GM12878 (cell line): ENCODE measurements at regions not wholly inside any gene's neighbourhood (a gene's known extent, or its start where the extent isn't known, plus 50 kb on each side); places are given as distances from the start of the nearest gene placed in this dataset.

Source experiments
- ATAC-seq: fragments of 200-7000 bp; cut with Tn5 transposase; 3 replicates; pipeline ENCODE4 v1.9.1; 2020; ENCODE audit warnings: mild to moderate bottlenecking, moderate library complexity
- BruUV-seq: library from RNA; stranded (reverse); fragments of 400-500 nt; replicated peaks from 2 replicates; lab custom pipeline; 2021; lab: Mats Ljungman, UMichigan
- CTCF ChIA-PET: fragments of 300-600 bp; sonication (Branson Sonifier 250); formaldehyde crosslinking; extraction: SDS; loops from one replicate; lab custom pipeline; 2021; ENCODE audit warnings: inconsistent platforms; lab: Yijun Ruan, JAX
- POLR2A ChIA-PET: fragments of 350-600 bp; formaldehyde crosslinking; extraction: SDS; loops from one replicate; lab custom pipeline; 2021; ENCODE audit warnings: inconsistent platforms; lab: Charles Lee
- RAD21 ChIA-PET: fragments of 300-600 bp; sonication (Branson Sonifier 250); formaldehyde crosslinking; loops from one replicate; lab custom pipeline; 2023; ENCODE audit warnings: antibody characterized with exemption; ENCODE audit not compliant: unreplicated experiment; lab: Charles Lee
- SMC1A ChIA-PET: fragments of 300-600 bp; sonication (Branson Sonifier 250); formaldehyde crosslinking; loops from one replicate; lab custom pipeline; 2023; ENCODE audit not compliant: unreplicated experiment, uncharacterized antibody; lab: Charles Lee
- DNase-seq: peaks from one replicate; pipeline ENCODE4 v3.0.0-alpha.2; 2011; ENCODE audit warnings: low read depth, low spot score
- FAIRE-seq: peaks from 3 replicates; lab custom pipeline; 2011; peaks lifted over from hg19 to GRCh38; lab: Jason Lieb, UNC
- H2AFZ ChIP-seq: 2 replicates; pipeline ENCODE4 v1.6.0; 2011; ENCODE audit warnings: low read depth, low read length, control low read depth; ENCODE audit not compliant: control insufficient read depth
- H3K27ac ChIP-seq: 2 replicates; pipeline ENCODE4 v1.5.1; 2011; ENCODE audit warnings: control low read depth; ENCODE audit not compliant: control insufficient read depth, insufficient read depth
- H3K27me3 ChIP-seq, 2 experiments: replicated peaks in 1 of 2; 2 replicates each; pipeline versions ENCODE4 v1.6.0 to v1.6.1; 2011; ENCODE audit warnings: low read length in 1 of 2; ENCODE audit not compliant: control insufficient read depth in 2 of 2, insufficient read depth in 2 of 2
- H3K36me3 ChIP-seq, 2 experiments: 2 replicates each; pipeline ENCODE4 v1.5.1; 2011; ENCODE audit warnings: low read length in 1 of 2; ENCODE audit not compliant: control insufficient read depth in 2 of 2, insufficient read depth in 2 of 2
- H3K4me1 ChIP-seq: 2 replicates; pipeline ENCODE4 v1.6.1; 2011; ENCODE audit warnings: mild to moderate bottlenecking, low read length, moderate library complexity, mixed read lengths; ENCODE audit not compliant: control insufficient read depth, insufficient read depth
- H3K4me2 ChIP-seq: 2 replicates; pipeline ENCODE4 v1.6.0; 2011; ENCODE audit warnings: control low read depth; ENCODE audit not compliant: control insufficient read depth, insufficient read depth
- H3K4me3 ChIP-seq: fragments of 200-600 bp; sonication (generic); 2 replicates; pipeline ENCODE4 v1.5.1; 2016
- H3K79me2 ChIP-seq: 2 replicates; pipeline ENCODE4 v1.6.0; 2011; ENCODE audit warnings: low read length; ENCODE audit not compliant: control insufficient read depth, insufficient read depth
- H3K9ac ChIP-seq: 2 replicates; pipeline ENCODE4 v1.8.0; 2011; ENCODE audit warnings: low read length, control low read depth, mixed read lengths; ENCODE audit not compliant: control insufficient read depth, insufficient read depth
- H3K9me3 ChIP-seq: replicated peaks from 3 replicates; pipeline ENCODE4 v1.5.1; 2011; ENCODE audit warnings: mild to moderate bottlenecking, low read length; ENCODE audit not compliant: control insufficient read depth, insufficient read depth
- H4K20me1 ChIP-seq: 2 replicates; pipeline ENCODE4 v1.6.0; 2011; ENCODE audit not compliant: control insufficient read depth, insufficient read depth
- EP300 ChIP-seq, 2 experiments: fragments of 150-350 bp in 1 of 2; IDR thresholded peaks; 2 replicates each; pipeline ENCODE4 v1.6.1; 2011 to 2012; ENCODE audit warnings: low read depth in 2 of 2, low read length in 2 of 2, borderline replicate concordance in 1 of 2, improper control_type of control experiment in 1 of 2, inconsistent platforms in 1 of 2; ENCODE audit not compliant: control insufficient read depth in 1 of 2
- JUND ChIP-seq: IDR thresholded peaks from 2 replicates; pipeline ENCODE4 v1.6.1; 2012; ENCODE audit warnings: low read depth, mild to moderate bottlenecking, low read length, improper control_type of control experiment, moderate library complexity
- MEF2A ChIP-seq: IDR thresholded peaks from 2 replicates; pipeline ENCODE4 v1.6.1; 2011; ENCODE audit warnings: low read depth, mild to moderate bottlenecking, low read length, moderate library complexity; ENCODE audit not compliant: insufficient read depth
- POU2F2 ChIP-seq: IDR thresholded peaks from 3 replicates; pipeline ENCODE4 v1.6.1; 2011; ENCODE audit warnings: low read depth, mild to moderate bottlenecking, low read length, borderline replicate concordance
- RELA ChIP-seq: fragments of 450-650 bp; IDR thresholded peaks from 2 replicates; pipeline ENCODE4 v1.8.0; 2014; ENCODE audit warnings: borderline replicate concordance; ENCODE audit not compliant: partially characterized antibody
- SIN3A ChIP-seq: IDR thresholded peaks from 2 replicates; pipeline ENCODE4 v1.6.1; 2012; ENCODE audit warnings: low read depth, low read length, improper control_type of control experiment
- SUPT20H ChIP-seq: IDR thresholded peaks from 2 replicates; pipeline ENCODE4 v1.6.1; 2011; ENCODE audit warnings: low read depth, mild to moderate bottlenecking, low read length, moderate library complexity, borderline replicate concordance; ENCODE audit not compliant: control insufficient read depth
- TBL1XR1 ChIP-seq: IDR thresholded peaks from 2 replicates; pipeline ENCODE4 v1.6.1; 2012; ENCODE audit warnings: low read depth, low read length, improper control_type of control experiment
- YY1 ChIP-seq: IDR thresholded peaks from 2 replicates; pipeline ENCODE4 v1.6.1; 2011; ENCODE audit warnings: low read depth, mild to moderate bottlenecking, low read length
- ZNF207 ChIP-seq: fragments of 450-650 bp; IDR thresholded peaks from 2 replicates; pipeline ENCODE4 v1.6.1; 2014; ENCODE audit warnings: antibody characterized with exemption, mild to moderate bottlenecking, borderline replicate concordance
- WGBS: methylation state at CpG from one replicate; pipeline ENCODE4 v1.1.6; 2016; ENCODE audit warnings: low lambda C conversion rate; ENCODE audit not compliant: insufficient replicate concordance, insufficient coverage; ENCODE audit errors: missing lambda C conversion rate; 5-methylcytosine and 5-hydroxymethylcytosine counted together
- in situ Hi-C: fragments of 300-500 bp; cut with MboI; formaldehyde crosslinking; loops from 9 replicates; pipeline ENCODE4 v1.14.3; 2018; ENCODE audit warnings: mixed read lengths
- intact Hi-C: fragments of 100-400 bp; cut with micrococcal nuclease; formaldehyde crosslinking; loops from one replicate; pipeline ENCODE4 v1.14.2; 2022; ENCODE audit not compliant: unreplicated experiment
- TF ChIP-seq, protein P1 (sequence below): IDR thresholded peaks from 2 replicates; pipeline ENCODE4 v1.6.1; 2011; ENCODE audit warnings: borderline replicate concordance, low read depth, mild to moderate bottlenecking, moderate library complexity, low read length; ENCODE audit not compliant: insufficient read depth, poor library complexity, severe bottlenecking
- TF ChIP-seq, protein P2 (sequence below): fragments of 450-650 bp; IDR thresholded peaks from 2 replicates; pipeline ENCODE4 v1.6.1; 2016; ENCODE audit warnings: mild to moderate bottlenecking

DNA sequence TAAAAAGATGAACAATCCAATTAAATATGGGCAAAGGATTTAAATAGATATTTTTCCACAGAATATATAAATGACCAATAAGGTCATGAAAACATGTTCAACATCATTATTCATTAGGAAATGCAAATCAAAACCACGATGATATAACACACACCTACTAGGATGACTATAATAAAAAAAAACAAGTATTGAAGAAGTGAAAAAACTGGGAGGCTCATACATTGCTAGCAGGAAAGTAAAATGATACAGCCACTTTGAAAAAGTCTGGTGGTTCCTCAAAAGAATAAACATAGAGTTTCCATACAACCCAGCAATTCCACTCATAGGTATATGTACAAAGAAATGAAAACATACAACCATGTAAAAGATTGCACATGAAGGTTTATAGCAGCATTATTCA lies 75.7 kb upstream of the RAB4A start:
- no peaks in the 10 kb centered on the region for H3K79me2 ChIP-seq
- intact Hi-C loops: no loop called here
- 0% methylated on average over 1 of the region's 1 CpG for WGBS
- ChIA-PET CTCF (no interaction called here), SMC1A (no interaction called here), RAD21 (no interaction called here), POLR2A (no interaction called here)
- no peaks in the 10 kb centered on the region for H3K4me1 ChIP-seq
- BruUV-seq: no TSS peak
- no peaks in the 10 kb centered on the region for H3K36me3 ChIP-seq
- in situ Hi-C loops: no loop called here
- no peak for FAIRE-seq
- H3K9me3 ChIP-seq: no peaks in the 10 kb centered on the region
- H3K4me2 ChIP-seq: no peak overlapping the region
- H3K9ac ChIP-seq: no peak overlapping the region
- H2AFZ ChIP-seq: no peak overlapping the region
- H3K27me3 ChIP-seq: no peaks in the 10 kb centered on the region; a peak in 1 of 4 replicates
- H3K4me3 ChIP-seq: no peak overlapping the region
- DNase-seq: no peak
- H3K27ac ChIP-seq: no peak overlapping the region
- H4K20me1 ChIP-seq: no peaks in the 10 kb centered on the region
- no peak for ATAC-seq
- TF ChIP-seq, protein P1, sequence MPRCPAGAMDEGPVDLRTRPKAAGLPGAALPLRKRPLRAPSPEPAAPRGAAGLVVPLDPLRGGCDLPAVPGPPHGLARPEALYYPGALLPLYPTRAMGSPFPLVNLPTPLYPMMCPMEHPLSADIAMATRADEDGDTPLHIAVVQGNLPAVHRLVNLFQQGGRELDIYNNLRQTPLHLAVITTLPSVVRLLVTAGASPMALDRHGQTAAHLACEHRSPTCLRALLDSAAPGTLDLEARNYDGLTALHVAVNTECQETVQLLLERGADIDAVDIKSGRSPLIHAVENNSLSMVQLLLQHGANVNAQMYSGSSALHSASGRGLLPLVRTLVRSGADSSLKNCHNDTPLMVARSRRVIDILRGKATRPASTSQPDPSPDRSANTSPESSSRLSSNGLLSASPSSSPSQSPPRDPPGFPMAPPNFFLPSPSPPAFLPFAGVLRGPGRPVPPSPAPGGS: no peak
- TF ChIP-seq TBL1XR1: no peak
- TF ChIP-seq, all 136 proteins: peak for 0

- no peak for ATAC-seq
- Histone ChIP-seq H3K27me3 (no peaks in the 10 kb centered on the region; a peak in 1 of 4 replicates), H3K4me3 (no peak overlapping the region), H3K27ac (no peak overlapping the region), H3K4me2 (no peak overlapping the region), H3K9me3 (no peaks in the 10 kb centered on the region), H3K9ac (no peak overlapping the region), H3K4me1 (no peaks in the 10 kb centered on the region), H4K20me1 (no peaks in the 10 kb centered on the region), H3K79me2 (no peaks in the 10 kb centered on the region), H2AFZ (no peak overlapping the region), H3K36me3 (no peaks in the 10 kb centered on the region)
- ChIA-PET CTCF (interaction anchor here (1.0 to 1.6 kb wide), 2 partner anchors 12 to 31 kb away, joined by 3 to 4 read pairs; no protein-coding TSS in a partner anchor), POLR2A (no interaction called here), SMC1A (no interaction called here), RAD21 (no interaction called here)
- DNase-seq: no peak
- no TSS peak for BruUV-seq
- no peak for FAIRE-seq
- WGBS: 49% methylated on average over 6 of the region's 6 CpGs
- intact Hi-C loops: no loop called here
- in situ Hi-C loops: no loop called here
- TF ChIP-seq EP300 (IDR thresholded peaks at IDR 0.05; ENCODE audit: borderline replicate concordance in 1 of 2, control insufficient read depth in 1 of 2, low read depth in 2 of 2, low read length in 2 of 2): no peak
- TF ChIP-seq MEF2A: no peak
- TF ChIP-seq, protein P2, sequence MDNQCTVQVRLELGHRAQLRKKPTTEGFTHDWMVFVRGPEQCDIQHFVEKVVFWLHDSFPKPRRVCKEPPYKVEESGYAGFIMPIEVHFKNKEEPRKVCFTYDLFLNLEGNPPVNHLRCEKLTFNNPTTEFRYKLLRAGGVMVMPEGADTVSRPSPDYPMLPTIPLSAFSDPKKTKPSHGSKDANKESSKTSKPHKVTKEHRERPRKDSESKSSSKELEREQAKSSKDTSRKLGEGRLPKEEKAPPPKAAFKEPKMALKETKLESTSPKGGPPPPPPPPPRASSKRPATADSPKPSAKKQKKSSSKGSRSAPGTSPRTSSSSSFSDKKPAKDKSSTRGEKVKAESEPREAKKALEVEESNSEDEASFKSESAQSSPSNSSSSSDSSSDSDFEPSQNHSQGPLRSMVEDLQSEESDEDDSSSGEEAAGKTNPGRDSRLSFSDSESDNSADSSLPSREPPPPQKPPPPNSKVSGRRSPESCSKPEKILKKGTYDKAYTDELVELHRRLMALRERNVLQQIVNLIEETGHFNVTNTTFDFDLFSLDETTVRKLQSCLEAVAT: no peak
- TF ChIP-seq SIN3A: no peak
- TF ChIP-seq JUND: no peak
- no peak for TF ChIP-seq POU2F2
- TF ChIP-seq SUPT20H: no peak
- TF ChIP-seq RELA: no peak
- no peak for TF ChIP-seq ZNF207
- TF ChIP-seq YY1: no peak
Observed at GRCh38 chr1:229196404-229197264, 74.3 kb upstream of the RAB4A start.
